T-helper 1 cell treated with Interleukin-12 subunit alpha and Interleukin-12 subunit beta and Interleukin-4 antibody, amounts not matched to agents 30 μg/mL and 1 μg/mL, for 36 hours (primary cell): ENCODE measurements at regions not wholly inside any gene's neighbourhood (a gene's known extent, or its start where the extent isn't known, plus 50 kb on each side); places are given as distances from the start of the nearest gene placed in this dataset.

ENCODE experiments used
- H3K27ac Mint-ChIP-seq: one replicate; pipeline ENCODE4 v1.8.0; 2021; ENCODE audit warnings: mild to moderate bottlenecking, mixed read lengths
- H3K27me3 Mint-ChIP-seq: one replicate; pipeline ENCODE4 v1.8.0; 2021; ENCODE audit warnings: low read depth, mixed read lengths
- H3K36me3 Mint-ChIP-seq: one replicate; pipeline ENCODE4 v1.8.0; 2021; ENCODE audit warnings: low read depth, mixed read lengths
- H3K4me1 Mint-ChIP-seq: one replicate; pipeline ENCODE4 v1.8.0; 2021; ENCODE audit warnings: low read depth, mixed read lengths
- H3K4me3 Mint-ChIP-seq: one replicate; pipeline ENCODE4 v1.8.0; 2021; ENCODE audit warnings: mild to moderate bottlenecking, moderate library complexity, mixed read lengths
- H3K9me3 Mint-ChIP-seq: one replicate; pipeline ENCODE4 v1.8.0; 2021; ENCODE audit warnings: mixed read lengths

GRCh38 chr2:226660526-226660925 lies 139.1 kb downstream of the IRS1 start:
- Mint-ChIP-seq H3K27me3 (peaks cover 10% of the 10 kb centered on the region), H3K27ac (no peak overlapping the region), H3K4me1 (peaks cover 18% of the 10 kb centered on the region), H3K4me3 (no peak overlapping the region), H3K36me3 (peaks cover 2% of the 10 kb centered on the region), H3K9me3 (no peaks in the 10 kb centered on the region)

GRCh38 chr2:226660124-226660523 lies 139.5 kb downstream of the IRS1 start:
- Mint-ChIP-seq H3K27me3 (peaks cover 6% of the 10 kb centered on the region), H3K36me3 (peaks cover 3% of the 10 kb centered on the region), H3K27ac (no peak overlapping the region), H3K4me1 (peaks cover 19% of the 10 kb centered on the region), H3K9me3 (no peaks in the 10 kb centered on the region), H3K4me3 (no peak overlapping the region)

- no peaks in the 10 kb centered on the region for H3K27me3 Mint-ChIP-seq
- H3K9me3 Mint-ChIP-seq = no peaks in the 10 kb centered on the region
- H3K4me1 Mint-ChIP-seq = peaks cover 21% of the 10 kb centered on the region
- H3K36me3 Mint-ChIP-seq = peaks cover 1% of the 10 kb centered on the region
- no peak overlapping the region for H3K4me3 Mint-ChIP-seq
- H3K27ac Mint-ChIP-seq = no peak overlapping the region
Measured at GRCh38 chr2:226659410-226659809, 140.2 kb downstream of the IRS1 start.

DNA sequence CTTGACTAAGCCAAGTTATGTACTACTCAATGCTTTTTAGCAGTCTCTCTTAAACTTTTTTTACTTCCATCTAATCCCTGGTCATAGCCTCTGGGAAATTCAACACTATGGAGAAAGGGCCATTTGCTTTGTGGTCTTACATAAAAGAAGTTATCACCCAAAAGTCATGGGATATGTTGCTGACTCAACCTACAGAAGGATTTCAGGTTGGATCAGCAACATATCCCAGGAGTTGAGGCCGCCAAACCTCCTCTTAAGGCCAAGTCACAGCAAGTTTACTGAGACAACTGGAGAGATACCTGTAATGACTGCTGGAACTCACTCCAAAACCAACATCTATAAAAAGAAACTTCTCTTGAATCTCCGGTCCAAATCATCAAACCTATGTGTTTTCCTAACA lies 141.1 kb downstream of the IRS1 start:
- H3K4me3 Mint-ChIP-seq = no peak overlapping the region
- peaks cover 1% of the 10 kb centered on the region for H3K36me3 Mint-ChIP-seq
- no peaks in the 10 kb centered on the region for H3K27me3 Mint-ChIP-seq
- H3K4me1 Mint-ChIP-seq = peaks cover 27% of the 10 kb centered on the region
- no peak overlapping the region for H3K27ac Mint-ChIP-seq
- no peaks in the 10 kb centered on the region for H3K9me3 Mint-ChIP-seq

GRCh38 chr2:226657340-226658053 lies 142.1 kb downstream of the IRS1 start:
- H3K9me3 Mint-ChIP-seq = peaks cover 2% of the 10 kb centered on the region
- peaks cover 35% of the 10 kb centered on the region for H3K4me1 Mint-ChIP-seq
- no peaks in the 10 kb centered on the region for H3K27me3 Mint-ChIP-seq
- peaks cover 4% of the 10 kb centered on the region for H3K36me3 Mint-ChIP-seq
- H3K27ac Mint-ChIP-seq = no peak overlapping the region
- H3K4me3 Mint-ChIP-seq = no peak overlapping the region

- peaks cover 3% of the 10 kb centered on the region for H3K9me3 Mint-ChIP-seq
- H3K27ac Mint-ChIP-seq = no peak overlapping the region
- peaks cover 5% of the 10 kb centered on the region for H3K36me3 Mint-ChIP-seq
- H3K4me1 Mint-ChIP-seq = peaks cover 46% of the 10 kb centered on the region
- H3K4me3 Mint-ChIP-seq = no peak overlapping the region
- H3K27me3 Mint-ChIP-seq = no peaks in the 10 kb centered on the region
Measured at GRCh38 chr2:226656367-226656766, 143.3 kb downstream of the IRS1 start.

DNA sequence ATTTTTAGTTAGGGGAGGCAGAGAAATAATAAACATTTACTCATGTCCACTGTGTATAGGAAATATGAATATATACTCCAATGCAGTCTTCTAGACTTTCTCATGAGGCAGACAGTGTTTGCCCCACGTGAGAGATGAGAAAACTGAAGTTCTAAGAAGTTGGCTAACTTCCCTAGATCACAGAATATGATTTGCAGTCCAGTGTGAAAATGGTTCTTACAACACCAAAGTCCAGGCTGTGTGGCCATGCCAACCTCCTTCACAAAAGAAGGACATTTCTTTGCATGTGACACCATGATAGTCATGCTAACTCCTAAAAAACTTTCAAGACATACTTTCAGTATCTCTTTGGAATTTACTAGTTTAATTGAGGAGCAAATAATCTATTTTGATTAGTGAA lies 143.7 kb downstream of the IRS1 start:
- Mint-ChIP-seq H3K27me3 (no peaks in the 10 kb centered on the region), H3K4me1 (peaks cover 51% of the 10 kb centered on the region), H3K27ac (no peak overlapping the region), H3K36me3 (peaks cover 5% of the 10 kb centered on the region), H3K4me3 (no peak overlapping the region), H3K9me3 (peaks cover 3% of the 10 kb centered on the region)

DNA sequence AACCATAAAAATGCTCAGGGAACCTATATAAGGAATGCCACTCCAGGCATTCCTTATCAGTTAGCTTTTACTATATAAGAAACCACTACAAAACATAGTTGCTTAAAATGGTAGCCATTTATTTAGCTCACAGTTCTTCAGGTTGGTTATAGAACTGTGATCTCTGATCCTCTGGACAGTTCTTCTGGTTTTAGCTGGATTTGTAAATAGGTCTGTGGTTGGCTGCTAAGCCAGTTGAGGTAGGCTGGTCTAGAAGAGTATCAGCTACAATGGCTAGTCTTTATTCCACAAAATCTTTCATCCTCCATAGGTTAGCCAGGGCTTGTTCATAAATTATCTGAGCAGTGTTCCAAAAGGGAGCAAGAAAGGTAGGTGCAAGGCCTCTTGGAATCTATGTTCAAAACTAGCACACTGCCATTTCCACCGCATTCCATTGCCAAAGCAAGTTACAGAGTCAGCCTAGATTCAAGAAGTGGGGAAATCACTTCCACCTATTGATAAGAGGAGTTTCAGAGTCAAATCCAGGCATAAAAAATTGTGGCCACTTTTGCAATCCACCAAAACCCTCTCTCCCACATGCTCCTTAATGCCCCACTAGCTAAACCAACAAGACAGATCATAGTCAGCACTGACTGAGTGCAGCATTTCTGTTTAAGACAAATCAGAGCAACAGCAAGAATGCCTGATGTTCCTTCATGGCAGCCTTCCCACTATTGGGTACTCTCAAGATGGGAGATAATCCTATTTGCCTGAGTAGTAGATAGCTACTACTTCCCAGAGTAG lies 146.4 kb downstream of the IRS1 start:
- H3K4me1 Mint-ChIP-seq = peaks cover 61% of the 10 kb centered on the region
- peaks cover 17% of the 10 kb centered on the region for H3K36me3 Mint-ChIP-seq
- peaks cover 19% of the 10 kb centered on the region for H3K9me3 Mint-ChIP-seq
- H3K27ac Mint-ChIP-seq = peak overlapping the region; percentile 95
- no peak overlapping the region for H3K4me3 Mint-ChIP-seq
- H3K27me3 Mint-ChIP-seq = no peaks in the 10 kb centered on the region

- H3K36me3 Mint-ChIP-seq = peaks cover 17% of the 10 kb centered on the region
- peaks cover 20% of the 10 kb centered on the region for H3K9me3 Mint-ChIP-seq
- peak overlapping the region; percentile 38 for H3K4me3 Mint-ChIP-seq
- no peaks in the 10 kb centered on the region for H3K27me3 Mint-ChIP-seq
- peak overlapping the region; percentile 95 for H3K27ac Mint-ChIP-seq
- peaks cover 61% of the 10 kb centered on the region for H3K4me1 Mint-ChIP-seq
Measured at GRCh38 chr2:226652369-226652768, 147.3 kb downstream of the IRS1 start.

DNA sequence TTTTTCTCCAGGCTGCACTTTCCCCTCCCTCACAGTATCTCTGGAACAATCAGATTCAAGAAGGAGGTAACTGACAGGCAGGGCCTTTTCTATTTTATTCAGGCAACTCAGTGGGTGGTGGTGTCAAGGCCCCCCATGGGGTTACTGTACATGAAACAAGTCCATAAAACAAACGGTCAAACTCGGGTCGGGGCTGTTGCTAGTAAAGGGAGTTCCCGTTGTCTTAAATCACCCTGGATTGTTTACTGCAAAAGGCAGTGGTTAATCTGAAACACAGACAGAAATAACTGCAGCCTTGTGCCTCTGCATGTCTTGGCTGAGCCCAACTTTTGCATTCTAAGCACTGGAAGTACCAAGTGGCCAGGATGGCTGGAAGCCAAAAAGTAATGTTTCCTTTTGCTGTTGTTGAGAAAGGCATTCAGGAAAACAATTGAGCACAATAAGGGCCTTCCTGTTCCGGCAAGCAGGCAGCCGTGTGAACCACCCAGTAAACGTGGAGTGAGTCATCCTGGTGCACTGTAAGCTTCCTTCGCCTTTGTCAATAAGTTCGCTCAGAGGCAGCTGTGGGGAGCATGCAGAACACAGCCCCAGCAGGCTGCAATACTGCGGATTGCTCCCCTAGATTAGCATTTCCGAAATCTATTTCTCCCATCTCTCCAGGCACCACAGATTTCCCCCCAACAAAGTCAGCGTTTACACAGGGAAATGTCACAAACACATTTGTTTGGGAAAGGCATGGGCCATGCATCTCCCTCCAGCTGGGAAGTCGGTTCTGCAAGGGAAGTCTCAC lies 149.6 kb downstream of the IRS1 start:
- H3K4me1 Mint-ChIP-seq = peaks cover 52% of the 10 kb centered on the region
- peaks cover 15% of the 10 kb centered on the region for H3K36me3 Mint-ChIP-seq
- no peaks in the 10 kb centered on the region for H3K27me3 Mint-ChIP-seq
- H3K27ac Mint-ChIP-seq = peak overlapping the region; percentile 95
- H3K4me3 Mint-ChIP-seq = peak overlapping the region; percentile 60
- peaks cover 23% of the 10 kb centered on the region for H3K9me3 Mint-ChIP-seq

DNA sequence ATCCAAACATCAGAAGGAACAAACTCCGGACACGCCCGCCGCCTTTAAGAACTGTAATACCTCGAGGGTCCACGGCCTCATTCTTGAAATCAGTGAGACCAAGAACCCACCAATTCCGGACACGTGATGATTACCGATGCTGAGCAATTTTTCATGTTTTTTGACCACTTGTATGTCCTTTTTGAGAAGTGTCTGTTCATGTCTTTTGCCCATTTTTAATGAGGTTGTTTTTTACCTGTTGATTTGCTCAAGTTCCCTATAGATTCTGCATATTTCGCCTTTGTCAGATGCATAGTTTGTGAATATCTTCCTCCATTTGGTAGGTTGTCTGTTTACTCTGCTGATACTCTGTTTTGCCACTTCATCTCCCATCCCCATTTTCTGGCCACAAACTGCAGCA lies 150.4 kb downstream of the IRS1 start:
- peaks cover 5% of the 10 kb centered on the region for H3K27me3 Mint-ChIP-seq
- H3K27ac Mint-ChIP-seq = peak overlapping the region; percentile 95
- H3K36me3 Mint-ChIP-seq = peaks cover 15% of the 10 kb centered on the region
- H3K4me1 Mint-ChIP-seq = peaks cover 47% of the 10 kb centered on the region
- peaks cover 23% of the 10 kb centered on the region for H3K9me3 Mint-ChIP-seq
- no peak overlapping the region for H3K4me3 Mint-ChIP-seq

DNA sequence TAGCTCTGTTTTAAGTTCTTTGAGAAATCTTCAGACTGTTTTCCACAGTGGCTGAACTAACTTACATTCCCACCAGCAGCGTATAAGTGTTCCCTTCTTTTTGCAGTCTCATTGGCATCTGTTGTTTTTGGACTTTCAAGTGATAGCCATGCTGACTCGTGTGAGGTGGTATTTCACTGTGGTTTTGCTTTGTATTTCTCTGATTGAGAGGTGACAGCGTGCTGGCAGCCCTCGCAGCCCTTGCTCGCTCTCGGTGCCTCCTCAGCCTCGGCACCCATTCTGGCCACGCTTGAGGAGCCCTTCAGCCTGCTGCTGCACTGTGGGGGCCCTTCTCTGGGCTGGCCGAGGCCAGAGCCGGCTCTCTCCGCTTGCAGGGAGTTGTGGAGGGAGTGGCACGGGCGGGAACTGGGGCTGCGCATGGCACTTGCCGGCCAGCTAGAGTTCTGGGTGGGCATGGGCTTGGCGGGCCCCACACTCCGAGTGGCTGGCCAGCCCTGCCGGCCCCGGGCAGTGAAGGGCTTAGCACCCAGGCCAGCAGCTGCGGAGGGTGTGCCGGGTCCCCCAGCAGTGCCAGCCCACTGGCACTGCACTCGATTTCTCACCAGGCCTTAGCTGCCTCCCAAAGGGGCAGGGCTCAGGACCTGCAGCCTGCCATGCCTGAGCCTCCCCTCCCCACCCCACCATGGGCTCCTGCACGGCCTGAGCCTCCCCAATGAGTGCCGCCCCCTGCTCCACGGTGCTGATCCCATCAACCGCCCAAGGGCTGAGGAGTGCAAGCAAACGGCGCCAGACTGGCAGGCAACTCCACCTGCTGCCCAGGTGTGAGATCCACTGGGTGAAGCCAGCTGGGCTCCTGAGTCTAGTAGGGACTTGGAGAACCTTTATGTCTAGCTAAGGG lies 151.8 kb downstream of the IRS1 start:
- Mint-ChIP-seq H3K36me3 (peaks cover 15% of the 10 kb centered on the region), H3K27me3 (peaks cover 5% of the 10 kb centered on the region), H3K4me3 (no peak overlapping the region), H3K27ac (no peak overlapping the region), H3K4me1 (peaks cover 38% of the 10 kb centered on the region), H3K9me3 (peaks cover 23% of the 10 kb centered on the region)

GRCh38 chr2:226644399-226644865 lies 155.2 kb downstream of the IRS1 start:
- Mint-ChIP-seq H3K4me3 (no peak overlapping the region), H3K4me1 (peaks cover 6% of the 10 kb centered on the region), H3K36me3 (peaks cover 6% of the 10 kb centered on the region), H3K9me3 (peaks cover 24% of the 10 kb centered on the region), H3K27me3 (peaks cover 8% of the 10 kb centered on the region), H3K27ac (no peak overlapping the region)

DNA sequence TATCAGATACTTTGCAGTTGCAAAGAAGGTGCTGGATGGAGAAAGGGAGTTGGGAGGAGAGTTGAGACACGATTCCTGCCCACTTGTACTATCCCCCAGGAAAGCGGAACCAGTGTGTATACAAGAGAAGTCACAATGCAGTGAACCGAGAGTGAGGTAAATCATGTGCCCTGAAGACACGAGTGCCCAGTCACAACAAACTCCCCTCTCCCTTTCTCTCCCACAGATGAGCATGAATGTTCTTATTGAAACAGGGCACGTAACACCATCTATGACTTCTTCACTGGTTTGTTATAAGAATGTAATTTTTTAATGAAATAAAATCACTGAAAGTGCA lies 155.7 kb downstream of the IRS1 start:
- peaks cover 20% of the 10 kb centered on the region for H3K9me3 Mint-ChIP-seq
- no peak overlapping the region for H3K27ac Mint-ChIP-seq
- peaks cover under 1% of the 10 kb centered on the region for H3K36me3 Mint-ChIP-seq
- H3K4me3 Mint-ChIP-seq = no peak overlapping the region
- H3K27me3 Mint-ChIP-seq = peaks cover 13% of the 10 kb centered on the region
- H3K4me1 Mint-ChIP-seq = peaks cover under 1% of the 10 kb centered on the region
